ENCODE measurements at regions not wholly inside any gene's neighbourhood (a gene's known extent, or its start where the extent isn't known, plus 50 kb on each side); places are given as distances from the start of the nearest gene placed in this dataset.
"Not testable (repeated sequence)": the region's sequence is repeated elsewhere in the genome, so short reads cannot be mapped to it uniquely, and the experiment has no call there.

- DNase-seq (ENCODE audit: low spot score): no peak
- in situ Hi-C loops (cut with HindIII; ENCODE audit: low sequenced_read_pairs): no loop called here
Measured at GRCh38 chr15:46901001-46901400, 816.3 kb upstream of the SEMA6D start.

- in situ Hi-C loops (cut with HindIII; ENCODE audit: low sequenced_read_pairs): no loop called here
- DNase-seq (ENCODE audit: low spot score): no peak
Measured at GRCh38 chr15:46917721-46918252, 799.5 kb upstream of the SEMA6D start.

GRCh38 chr15:46918462-46919140 is 798.7 kb upstream of the SEMA6D start:
- no peak for DNase-seq (ENCODE audit: low spot score)
- in situ Hi-C loops (cut with HindIII; ENCODE audit: low sequenced_read_pairs): no loop called here

GRCh38 chr15:46921891-46922290 is 795.4 kb upstream of the SEMA6D start:
- in situ Hi-C loops (cut with HindIII; ENCODE audit: low sequenced_read_pairs): no loop called here

GRCh38 chr15:46930426-46930825 is 786.9 kb upstream of the SEMA6D start:
- DNase-seq (ENCODE audit: low spot score): no peak
- in situ Hi-C loops (cut with HindIII; ENCODE audit: low sequenced_read_pairs): no loop called here

More at GRCh38 chr15:46921891-46922290, 795.4 kb upstream of the SEMA6D start:
- no peak for DNase-seq (ENCODE audit: low spot score)

DNA sequence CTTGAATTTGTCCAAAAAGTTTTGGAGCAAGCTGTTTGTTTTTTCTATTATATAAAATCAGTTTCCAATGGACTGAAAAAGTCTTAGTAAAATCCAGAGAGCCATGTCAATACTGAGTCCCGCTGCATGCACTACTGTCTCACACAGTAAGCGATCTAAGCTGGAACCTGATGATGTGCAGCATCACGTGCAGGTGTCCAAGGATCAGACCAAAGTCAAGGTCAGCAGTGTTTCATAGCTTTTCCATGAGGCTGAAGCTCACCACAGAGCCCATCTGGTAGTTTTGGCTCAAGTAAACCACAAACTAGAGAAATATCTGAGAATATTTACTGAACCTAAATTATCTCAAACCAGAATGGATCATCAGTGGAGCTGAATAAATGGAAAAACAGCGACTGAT is 784.0 kb upstream of the SEMA6D start:
- in situ Hi-C loops (cut with HindIII; ENCODE audit: low sequenced_read_pairs): no loop called here
- DNase-seq (ENCODE audit: low spot score): peak; percentile 73

GRCh38 chr15:46934851-46935250 is 782.5 kb upstream of the SEMA6D start:
- no peak for DNase-seq (ENCODE audit: low spot score)
- in situ Hi-C loops (cut with HindIII; ENCODE audit: low sequenced_read_pairs): no loop called here

- no peak for DNase-seq (ENCODE audit: low spot score)
Measured at GRCh38 chr15:46938169-46938568, 779.1 kb upstream of the SEMA6D start.

DNA sequence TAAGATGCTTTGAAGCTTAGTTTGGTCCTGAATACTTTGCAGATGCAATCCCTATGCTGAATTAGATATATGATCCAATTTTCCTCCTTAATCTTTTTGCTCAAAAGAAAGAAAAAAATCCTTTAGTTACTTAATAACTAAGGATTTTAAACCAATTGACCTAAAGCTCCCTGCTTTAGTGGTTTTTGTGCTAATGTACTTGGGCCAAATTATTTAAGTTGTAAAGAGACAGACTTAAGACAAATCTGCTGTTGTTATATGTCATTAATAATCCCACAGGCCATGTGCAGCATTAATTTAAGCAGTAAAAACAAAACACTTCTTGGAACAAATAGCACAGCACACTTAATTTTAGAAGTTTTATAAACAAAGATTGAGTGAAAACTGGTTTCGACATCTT is 776.1 kb upstream of the SEMA6D start:
- no peak for DNase-seq (ENCODE audit: low spot score)
- in situ Hi-C loops (cut with HindIII; ENCODE audit: low sequenced_read_pairs): no loop called here

More at GRCh38 chr15:46938169-46938568, 779.1 kb upstream of the SEMA6D start:
- in situ Hi-C loops (cut with HindIII; ENCODE audit: low sequenced_read_pairs): no loop called here

DNA sequence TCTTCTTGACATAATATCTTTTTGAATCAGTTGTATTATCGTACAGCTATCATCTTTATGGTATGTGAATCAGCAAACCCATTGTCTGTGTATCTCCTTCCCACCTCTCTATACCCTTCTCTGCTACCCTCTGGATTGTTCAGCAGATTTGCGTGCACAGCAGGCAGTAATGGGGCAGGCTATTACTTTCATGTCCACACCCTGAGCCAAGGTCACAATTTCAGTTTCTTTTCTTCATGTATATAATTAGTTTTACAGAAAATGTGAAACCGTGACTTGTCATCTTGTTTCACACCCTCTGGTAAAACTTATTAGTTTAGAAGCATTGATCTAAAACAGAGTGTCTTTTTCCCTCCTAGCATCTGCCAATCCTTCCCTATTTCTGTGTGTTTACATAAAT is 770.4 kb upstream of the SEMA6D start:
- no peak for DNase-seq (ENCODE audit: low spot score)
- in situ Hi-C loops (cut with HindIII; ENCODE audit: low sequenced_read_pairs): no loop called here

DNA sequence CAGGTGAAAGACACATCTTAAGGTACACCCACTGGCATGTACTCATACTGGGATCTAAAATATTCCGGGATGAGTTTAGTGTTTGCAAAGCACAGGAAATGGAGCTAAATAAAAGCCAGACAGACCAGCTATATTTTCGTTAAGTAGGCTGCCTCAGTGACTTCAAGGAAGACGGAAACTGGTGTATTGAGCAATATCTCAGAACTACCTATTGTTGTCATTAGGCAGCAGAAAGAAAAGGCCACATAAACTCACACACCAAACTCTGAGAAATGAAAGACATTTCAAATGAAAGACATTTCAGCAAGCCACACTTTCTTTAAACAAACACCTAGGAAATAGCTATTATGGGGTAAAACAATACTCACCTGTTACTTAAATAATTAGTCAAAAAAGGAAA is 761.7 kb upstream of the SEMA6D start:
- no peak for DNase-seq (ENCODE audit: low spot score)
- in situ Hi-C loops (cut with HindIII; ENCODE audit: low sequenced_read_pairs): no loop called here

DNA sequence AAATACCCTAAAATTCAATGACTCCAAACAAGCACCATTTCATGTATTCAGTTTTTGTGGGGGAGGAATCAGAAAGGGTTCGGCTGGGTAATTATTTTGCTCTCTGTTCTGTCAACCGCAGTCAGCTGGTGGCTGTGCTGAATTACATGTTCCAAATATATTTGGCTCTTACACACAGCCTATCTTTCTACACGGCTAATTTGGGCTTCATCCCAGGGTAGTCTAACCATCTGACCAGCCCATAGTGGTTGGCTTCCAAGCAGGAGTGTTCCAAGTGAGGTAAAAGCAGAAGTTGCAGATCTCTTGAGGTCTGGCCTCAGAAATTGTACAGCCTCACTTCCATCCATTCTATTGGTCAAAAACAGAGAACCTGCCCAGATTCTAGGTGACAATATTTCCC is 760.8 kb upstream of the SEMA6D start:
- DNase-seq (ENCODE audit: low spot score): peak; percentile 96
- in situ Hi-C loops (cut with HindIII; ENCODE audit: low sequenced_read_pairs): no loop called here

DNA sequence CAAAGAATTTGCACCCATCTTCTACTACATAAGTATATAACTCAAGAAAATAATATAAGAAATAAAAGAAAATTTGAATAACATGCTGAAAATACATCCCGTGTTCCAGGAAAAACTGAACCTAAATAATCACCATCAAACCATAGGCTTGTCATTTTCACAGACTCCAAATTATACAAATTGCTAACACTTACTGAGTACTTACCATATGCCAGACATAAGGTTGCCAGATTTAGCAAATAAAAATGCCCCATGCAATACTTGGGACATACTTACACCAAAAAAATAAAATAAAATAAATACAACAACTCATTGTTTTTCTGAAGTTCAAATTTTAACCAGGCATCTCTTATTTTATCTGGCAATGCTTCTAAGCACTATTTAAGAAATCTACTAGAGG is 760.4 kb upstream of the SEMA6D start:
- in situ Hi-C loops (cut with HindIII; ENCODE audit: low sequenced_read_pairs): no loop called here
- no peak for DNase-seq (ENCODE audit: low spot score)

DNA sequence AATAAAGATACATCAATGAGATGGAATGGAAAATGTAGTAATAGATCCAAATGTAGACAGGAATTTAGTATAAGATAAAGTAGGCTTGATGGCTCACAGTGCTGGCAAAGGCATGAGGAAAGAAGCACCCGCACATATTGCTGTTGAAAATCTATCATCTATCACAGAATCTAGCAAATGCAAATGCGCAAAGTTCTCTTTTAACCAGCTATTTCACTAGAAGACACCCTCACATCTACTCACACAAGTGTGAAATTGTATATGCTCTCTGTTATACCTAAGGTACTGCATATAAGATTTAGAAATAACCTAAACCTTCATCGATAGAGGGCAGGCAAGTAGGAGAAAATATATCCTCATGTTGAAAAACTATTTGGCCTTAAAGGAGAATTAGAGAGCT is 756.7 kb upstream of the SEMA6D start:
- no peak for DNase-seq (ENCODE audit: low spot score)
- in situ Hi-C loops (cut with HindIII; ENCODE audit: low sequenced_read_pairs): no loop called here

DNA sequence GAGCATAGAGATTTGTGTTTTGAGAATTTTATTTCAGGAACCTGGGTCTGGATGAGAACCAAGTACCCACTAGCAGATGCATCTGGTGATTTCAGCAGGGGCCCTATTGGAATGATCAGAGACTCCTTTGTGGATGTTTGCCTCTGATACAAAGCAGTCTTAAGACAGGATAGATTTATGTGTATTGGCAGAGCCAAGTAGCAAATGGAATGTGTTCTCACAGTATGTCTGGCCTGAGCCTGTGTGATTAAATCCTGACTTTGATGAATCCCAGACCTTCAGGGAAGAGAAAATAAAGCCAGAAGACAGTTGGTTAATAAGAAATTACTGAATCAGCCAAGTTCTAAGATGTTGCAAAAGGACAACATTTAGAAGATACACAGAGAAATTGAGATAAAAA is 755.5 kb upstream of the SEMA6D start:
- peak; percentile 29 for DNase-seq (ENCODE audit: low spot score)
- in situ Hi-C loops (cut with HindIII; ENCODE audit: low sequenced_read_pairs): no loop called here

DNA sequence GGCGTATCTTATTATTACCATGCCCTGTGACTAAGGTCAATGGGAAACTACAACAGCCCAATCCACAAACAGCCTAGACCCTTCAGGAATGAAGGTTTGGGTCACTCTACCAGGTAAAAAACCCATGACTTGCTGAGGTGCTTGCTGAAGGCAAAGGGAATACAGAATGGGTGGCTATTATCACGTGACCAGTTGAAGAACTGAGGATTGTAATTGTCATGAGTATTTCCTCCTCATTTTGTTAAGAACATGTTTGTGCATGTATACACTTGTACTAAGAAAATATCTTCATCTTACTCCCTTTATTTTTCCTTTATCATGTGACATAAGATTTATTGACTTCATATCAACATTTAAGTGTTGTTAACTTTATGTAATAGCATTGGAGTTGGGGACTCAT is 729.2 kb upstream of the SEMA6D start:
- in situ Hi-C loops (cut with HindIII; ENCODE audit: low sequenced_read_pairs): not testable (repeated sequence)

GRCh38 chr15:46996359-46996758 is 720.9 kb upstream of the SEMA6D start:
- in situ Hi-C loops (cut with HindIII; ENCODE audit: low sequenced_read_pairs): no loop called here
- DNase-seq (ENCODE audit: low spot score): no peak

More for the DNA sequence above, 729.2 kb upstream of the SEMA6D start:
- DNase-seq (ENCODE audit: low spot score): not testable (repeated sequence)

DNA sequence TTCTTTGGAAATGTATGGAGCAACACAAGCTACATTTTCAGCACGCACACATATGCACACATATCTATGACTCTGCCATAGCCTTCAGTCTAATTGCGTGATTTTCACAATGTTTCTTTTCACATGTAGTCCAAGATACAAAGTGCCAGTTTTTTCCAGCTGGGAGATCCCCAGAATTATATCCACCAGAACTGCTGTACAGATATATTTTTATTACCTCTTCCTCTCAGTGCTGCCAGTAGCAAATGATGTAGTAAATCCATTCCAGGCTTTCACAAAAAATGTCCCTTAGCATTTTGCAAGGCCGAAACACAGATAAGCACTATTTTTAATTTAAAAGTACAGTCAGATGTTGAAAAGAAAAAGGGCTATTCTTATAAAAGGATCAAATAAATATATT is 719.8 kb upstream of the SEMA6D start:
- in situ Hi-C loops (cut with HindIII; ENCODE audit: low sequenced_read_pairs): no loop called here
- no peak for DNase-seq (ENCODE audit: low spot score)

DNA sequence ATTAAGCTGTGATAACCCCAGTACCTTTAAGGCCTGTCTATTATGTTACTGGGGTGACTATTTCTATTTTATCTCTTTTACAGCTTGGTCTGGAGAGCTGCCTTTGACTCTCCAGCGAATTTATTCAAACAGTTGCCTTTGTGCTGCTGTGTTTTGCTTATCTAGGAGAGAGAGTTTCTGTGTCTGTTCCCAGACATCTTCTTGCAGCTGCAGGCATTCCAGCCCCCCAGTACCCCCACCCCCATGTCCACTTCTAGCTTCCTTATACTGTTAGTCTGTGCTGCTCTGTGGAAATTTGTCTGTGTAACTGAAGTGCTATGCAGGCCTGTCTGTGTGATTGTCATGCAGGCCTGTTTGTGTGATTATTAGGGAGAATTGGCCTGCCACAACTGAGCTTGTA is 713.7 kb upstream of the SEMA6D start:
- DNase-seq (ENCODE audit: low spot score): no peak
- in situ Hi-C loops (cut with HindIII; ENCODE audit: low sequenced_read_pairs): no loop called here

- in situ Hi-C loops (cut with HindIII; ENCODE audit: low sequenced_read_pairs): no loop called here
Measured at GRCh38 chr15:47013446-47013845, 703.9 kb upstream of the SEMA6D start.

DNA sequence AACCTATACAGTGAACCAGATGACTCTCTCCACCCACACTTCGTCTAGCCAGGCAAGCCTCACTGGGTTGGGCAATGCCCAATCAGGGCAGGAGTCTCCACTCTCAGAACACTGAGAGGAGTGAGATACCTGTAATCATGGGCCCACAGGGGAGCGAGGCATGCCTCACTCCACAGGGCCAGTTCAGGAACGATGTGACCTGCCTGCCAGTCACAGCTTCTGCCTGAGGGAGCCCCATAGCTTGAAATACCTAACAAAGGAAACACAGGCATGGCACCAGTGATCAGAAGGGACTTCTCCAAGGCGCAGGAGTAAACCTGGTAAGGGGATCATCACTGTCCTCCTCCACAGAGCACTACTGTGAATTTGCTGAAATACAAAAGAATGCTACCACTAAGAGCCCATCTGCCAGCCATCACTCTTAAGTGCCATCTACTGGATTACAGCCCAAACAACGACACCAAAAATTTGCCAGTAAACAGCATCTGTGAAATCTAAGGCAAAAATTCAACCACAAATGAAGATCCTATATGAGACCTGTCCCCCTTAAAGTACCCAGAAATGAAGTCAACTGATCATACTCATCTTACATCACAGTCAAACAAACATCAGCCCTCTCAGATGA is 689.9 kb upstream of the SEMA6D start:
- in situ Hi-C loops (cut with HindIII; ENCODE audit: low sequenced_read_pairs): no loop called here
- DNase-seq (ENCODE audit: low spot score): peak; percentile 21

More at GRCh38 chr15:47013446-47013845, 703.9 kb upstream of the SEMA6D start:
- no peak for DNase-seq (ENCODE audit: low spot score)
